ENCODE measurements at regions not wholly inside any gene's neighbourhood (a gene's known extent, or its start where the extent isn't known, plus 50 kb on each side); places are given as distances from the start of the nearest gene placed in this dataset.

- no peak for DNase-seq
Observed at GRCh38 chr9:571741-572140, 269.8 kb upstream of the DMRT1 start.

GRCh38 chr9:573691-574410, 267.6 kb upstream of the DMRT1 start:
- Histone ChIP-seq H3K36me3 (ENCODE audit: control insufficient read depth in 1 of 2, insufficient read depth in 2 of 2, low read length in 2 of 2) (no peaks in the 10 kb centered on the region), H3K27me3 (ENCODE audit: insufficient read depth, low read length) (no peaks in the 10 kb centered on the region), H3K79me2 (ENCODE audit: control insufficient read depth, insufficient read depth, low read length, poor library complexity) (peaks cover 1% of the 10 kb centered on the region), H2BK12ac (ENCODE audit: low read length) (no peak overlapping the region), H2AK5ac (ENCODE audit: low read length) (no peak overlapping the region), H2BK5ac (ENCODE audit: low read depth, low read length, poor library complexity) (no peak overlapping the region), H4K91ac (ENCODE audit: low read depth, low read length) (no peak overlapping the region), H3K14ac (ENCODE audit: low read length) (no peak overlapping the region), H3K9ac (ENCODE audit: low read length) (no peak overlapping the region), H3K4me2 (ENCODE audit: low read length) (peak overlapping the region; percentile 24), H2BK120ac (ENCODE audit: insufficient read depth, low read length, poor library complexity) (no peak overlapping the region), H3K79me1 (ENCODE audit: low read length) (peaks cover 3% of the 10 kb centered on the region), H3K4ac (ENCODE audit: low read depth, low read length) (no peak overlapping the region), H4K8ac (ENCODE audit: low read depth, low read length) (no peak overlapping the region), H3K4me3 (ENCODE audit: low read depth, low read length) (no peak overlapping the region), H3K27ac (ENCODE audit: low read depth, low read length) (peak overlapping the region; percentile 83), H3K9me3 (ENCODE audit: insufficient read depth, low read depth, low read length) (no peaks in the 10 kb centered on the region), H2AFZ (ENCODE audit: insufficient read depth, low read length, poor library complexity) (no peak overlapping the region), H4K12ac (ENCODE audit: low read depth, low read length) (no peak overlapping the region), H3K18ac (ENCODE audit: low read length) (no peak overlapping the region), H3K4me1 (ENCODE audit: control insufficient read depth in 1 of 2, insufficient read depth in 2 of 2, low read length in 2 of 2) (peaks cover 0 to 3% of the 10 kb centered on the region in 2 experiments), H3K23ac (ENCODE audit: low read length) (no peak overlapping the region)
- WGBS (ENCODE audit: extremely low coverage, insufficient coverage, insufficient read length): no CpG with 5 or more reads among the region's 10 CpGs
- DNase-seq: peak; percentile 10 to 57

More at GRCh38 chr9:571741-572140, 269.8 kb upstream of the DMRT1 start:
- Histone ChIP-seq H3K23ac (ENCODE audit: low read length) (no peak overlapping the region), H3K9ac (ENCODE audit: low read length) (no peak overlapping the region), H3K4me2 (ENCODE audit: low read length) (no peak overlapping the region), H2BK120ac (ENCODE audit: insufficient read depth, low read length, poor library complexity) (no peak overlapping the region), H4K8ac (ENCODE audit: low read depth, low read length) (no peak overlapping the region), H2AFZ (ENCODE audit: insufficient read depth, low read length, poor library complexity) (no peak overlapping the region), H3K18ac (ENCODE audit: low read length) (no peak overlapping the region), H4K12ac (ENCODE audit: low read depth, low read length) (no peak overlapping the region), H3K14ac (ENCODE audit: low read length) (no peak overlapping the region), H3K4me1 (ENCODE audit: control insufficient read depth in 1 of 2, insufficient read depth in 2 of 2, low read length in 2 of 2) (peaks cover 0 to 3% of the 10 kb centered on the region in 2 experiments), H2AK5ac (ENCODE audit: low read length) (no peak overlapping the region), H4K91ac (ENCODE audit: low read depth, low read length) (no peak overlapping the region), H3K27ac (ENCODE audit: low read depth, low read length) (no peak overlapping the region), H3K4ac (ENCODE audit: low read depth, low read length) (no peak overlapping the region), H2BK12ac (ENCODE audit: low read length) (no peak overlapping the region), H3K27me3 (ENCODE audit: insufficient read depth, low read length) (no peaks in the 10 kb centered on the region), H3K9me3 (ENCODE audit: insufficient read depth, low read depth, low read length) (no peaks in the 10 kb centered on the region), H3K79me1 (ENCODE audit: low read length) (peaks cover 3% of the 10 kb centered on the region), H3K36me3 (ENCODE audit: control insufficient read depth in 1 of 2, insufficient read depth in 2 of 2, low read length in 2 of 2) (no peaks in the 10 kb centered on the region), H2BK5ac (ENCODE audit: low read depth, low read length, poor library complexity) (no peak overlapping the region), H3K4me3 (ENCODE audit: low read depth, low read length) (no peak overlapping the region), H3K79me2 (ENCODE audit: control insufficient read depth, insufficient read depth, low read length, poor library complexity) (peaks cover 1% of the 10 kb centered on the region)
- no CpG with 5 or more reads among the region's 2 CpGs for WGBS (ENCODE audit: extremely low coverage, insufficient coverage, insufficient read length)

GRCh38 chr9:575139-575538, 266.4 kb upstream of the DMRT1 start:
- H3K23ac ChIP-seq (ENCODE audit: low read length): no peak overlapping the region
- H2AK5ac ChIP-seq (ENCODE audit: low read length): no peak overlapping the region
- H3K4me1 ChIP-seq (ENCODE audit: control insufficient read depth in 1 of 2, insufficient read depth in 2 of 2, low read length in 2 of 2): peaks cover 0 to 3% of the 10 kb centered on the region in 2 experiments
- H4K8ac ChIP-seq (ENCODE audit: low read depth, low read length): no peak overlapping the region
- H2BK5ac ChIP-seq (ENCODE audit: low read depth, low read length, poor library complexity): no peak overlapping the region
- H4K91ac ChIP-seq (ENCODE audit: low read depth, low read length): no peak overlapping the region
- no peak overlapping the region for H3K4me2 ChIP-seq (ENCODE audit: low read length)
- no peak overlapping the region for H2BK120ac ChIP-seq (ENCODE audit: insufficient read depth, low read length, poor library complexity)
- H3K79me2 ChIP-seq (ENCODE audit: control insufficient read depth, insufficient read depth, low read length, poor library complexity): peaks cover 1% of the 10 kb centered on the region
- DNase-seq: no peak
- H3K36me3 ChIP-seq (ENCODE audit: control insufficient read depth in 1 of 2, insufficient read depth in 2 of 2, low read length in 2 of 2): peaks cover 0 to under 1% of the 10 kb centered on the region in 2 experiments
- no peak overlapping the region for H3K4ac ChIP-seq (ENCODE audit: low read depth, low read length)
- peaks cover 3% of the 10 kb centered on the region for H3K9me3 ChIP-seq (ENCODE audit: insufficient read depth, low read depth, low read length)
- H3K27ac ChIP-seq (ENCODE audit: low read depth, low read length): no peak overlapping the region
- WGBS (ENCODE audit: extremely low coverage, insufficient coverage, insufficient read length): no CpG with 5 or more reads among the region's 1 CpG
- H3K9ac ChIP-seq (ENCODE audit: low read length): no peak overlapping the region
- no peaks in the 10 kb centered on the region for H3K27me3 ChIP-seq (ENCODE audit: insufficient read depth, low read length)
- no peak overlapping the region for H3K14ac ChIP-seq (ENCODE audit: low read length)
- no peak overlapping the region for H3K18ac ChIP-seq (ENCODE audit: low read length)
- no peak overlapping the region for H2AFZ ChIP-seq (ENCODE audit: insufficient read depth, low read length, poor library complexity)
- H4K12ac ChIP-seq (ENCODE audit: low read depth, low read length): no peak overlapping the region
- H3K79me1 ChIP-seq (ENCODE audit: low read length): peaks cover 3% of the 10 kb centered on the region
- no peak overlapping the region for H3K4me3 ChIP-seq (ENCODE audit: low read depth, low read length)
- H2BK12ac ChIP-seq (ENCODE audit: low read length): no peak overlapping the region

- no peaks in the 10 kb centered on the region for H3K79me2 ChIP-seq (ENCODE audit: control insufficient read depth, insufficient read depth, low read length, poor library complexity)
- no peak overlapping the region for H3K27ac ChIP-seq (ENCODE audit: low read depth, low read length)
- no peak overlapping the region for H2BK120ac ChIP-seq (ENCODE audit: insufficient read depth, low read length, poor library complexity)
- H3K9ac ChIP-seq (ENCODE audit: low read length): no peak overlapping the region
- H3K4me2 ChIP-seq (ENCODE audit: low read length): no peak overlapping the region
- H3K4me3 ChIP-seq (ENCODE audit: low read depth, low read length): no peak overlapping the region
- H3K36me3 ChIP-seq (ENCODE audit: control insufficient read depth in 1 of 2, insufficient read depth in 2 of 2, low read length in 2 of 2): peaks cover 0 to 6% of the 10 kb centered on the region in 2 experiments
- no peak overlapping the region for H4K91ac ChIP-seq (ENCODE audit: low read depth, low read length)
- H3K4ac ChIP-seq (ENCODE audit: low read depth, low read length): no peak overlapping the region
- H4K12ac ChIP-seq (ENCODE audit: low read depth, low read length): no peak overlapping the region
- no peaks in the 10 kb centered on the region for H3K4me1 ChIP-seq (ENCODE audit: control insufficient read depth in 1 of 2, insufficient read depth in 2 of 2, low read length in 2 of 2)
- no peak overlapping the region for H2AFZ ChIP-seq (ENCODE audit: insufficient read depth, low read length, poor library complexity)
- no peak overlapping the region for H3K14ac ChIP-seq (ENCODE audit: low read length)
- H3K18ac ChIP-seq (ENCODE audit: low read length): no peak overlapping the region
- H2BK5ac ChIP-seq (ENCODE audit: low read depth, low read length, poor library complexity): no peak overlapping the region
- no peak for DNase-seq
- H2BK12ac ChIP-seq (ENCODE audit: low read length): no peak overlapping the region
- peaks cover 9% of the 10 kb centered on the region for H3K9me3 ChIP-seq (ENCODE audit: insufficient read depth, low read depth, low read length)
- no CpG with 5 or more reads among the region's 39 CpGs for WGBS (ENCODE audit: extremely low coverage, insufficient coverage, insufficient read length)
- H4K8ac ChIP-seq (ENCODE audit: low read depth, low read length): no peak overlapping the region
- no peak overlapping the region for H3K23ac ChIP-seq (ENCODE audit: low read length)
- no peaks in the 10 kb centered on the region for H3K79me1 ChIP-seq (ENCODE audit: low read length)
- no peaks in the 10 kb centered on the region for H3K27me3 ChIP-seq (ENCODE audit: insufficient read depth, low read length)
- no peak overlapping the region for H2AK5ac ChIP-seq (ENCODE audit: low read length)
Observed at GRCh38 chr9:580652-581342, 260.7 kb upstream of the DMRT1 start.

Data from trophoblast cell (in vitro differentiated cells and primary cell).